ENCODE measurements at regions not wholly inside any gene's neighbourhood (a gene's known extent, or its start where the extent isn't known, plus 50 kb on each side); places are given as distances from the start of the nearest gene placed in this dataset.
A peak's percentile ranks its signal among the peaks of the same experiment; 100 is the strongest.

DNA sequence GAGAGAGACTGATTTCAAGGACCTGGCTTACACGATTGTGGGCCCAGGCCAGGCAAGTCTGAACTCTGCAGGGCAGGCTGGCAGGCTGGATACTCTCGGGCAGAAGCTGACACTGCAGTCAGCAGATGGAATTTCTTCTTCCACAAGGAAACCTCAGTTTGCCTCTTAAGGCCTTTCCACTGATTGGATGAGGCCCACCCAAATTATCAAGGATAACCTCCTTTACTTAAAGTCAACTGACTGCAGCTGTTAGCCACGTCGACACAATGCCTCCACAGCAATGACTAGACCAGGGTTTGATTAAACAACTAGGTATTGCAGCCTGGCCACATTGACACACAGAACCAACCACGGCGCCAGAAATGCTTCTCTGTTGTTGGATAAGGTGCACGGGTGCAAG, 130.5 kb downstream of the PSMG1 start:
- DNase-seq = no peak

DNA sequence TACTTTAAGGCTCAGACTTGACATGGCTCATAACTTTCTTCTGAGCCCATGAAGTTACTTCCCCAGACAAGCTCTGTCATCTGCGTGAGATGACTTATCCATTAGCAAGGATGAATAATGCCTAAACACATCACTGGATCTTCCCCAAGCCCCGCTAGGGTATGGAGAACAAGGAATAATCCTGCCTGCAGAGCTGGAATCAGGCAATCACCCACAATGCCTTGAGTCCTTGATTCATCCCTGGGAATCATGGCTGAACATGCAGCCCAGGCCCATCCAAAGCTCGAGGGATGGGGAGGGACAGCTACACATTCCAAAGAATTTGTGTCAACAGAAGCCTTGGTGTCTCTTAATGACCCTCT, 131.7 kb downstream of the PSMG1 start:
- no peak for DNase-seq

DNA sequence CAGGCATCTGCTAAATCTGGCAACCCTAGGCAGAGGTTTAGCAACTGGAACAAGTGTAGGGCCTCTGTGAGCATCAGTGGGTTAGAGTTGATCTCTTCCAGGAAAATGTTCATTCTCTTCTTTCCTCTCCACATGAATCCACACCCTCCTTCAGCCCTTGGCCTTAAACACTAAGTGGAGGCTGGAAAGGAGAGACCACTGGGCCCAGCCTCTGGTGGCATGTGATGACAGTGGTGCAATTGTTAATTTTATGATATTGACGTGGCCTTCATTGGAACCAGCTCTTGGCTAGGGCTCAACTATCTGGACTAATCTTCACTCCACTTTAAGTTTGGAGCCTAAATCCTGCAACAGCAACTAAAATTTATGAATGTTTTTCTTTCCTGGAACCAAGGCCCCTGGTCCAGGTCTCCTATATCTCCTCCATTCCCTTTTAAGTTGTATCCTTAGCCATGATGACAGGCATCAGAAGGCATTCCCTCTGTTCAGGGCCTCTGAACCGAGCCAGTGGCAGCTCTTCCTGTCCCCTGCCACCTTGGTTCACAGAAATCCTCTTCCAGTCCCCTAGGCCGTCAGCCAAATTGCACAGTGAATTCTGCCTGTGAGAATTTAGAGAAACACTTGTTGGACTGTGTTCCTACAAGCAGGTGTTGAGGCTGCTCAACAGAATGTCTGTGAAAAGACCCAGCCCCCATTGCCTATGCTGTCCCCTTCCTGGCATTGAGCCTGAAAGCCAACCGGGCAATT, 132.2 kb downstream of the PSMG1 start:
- peak; percentile 54 for DNase-seq

DNA sequence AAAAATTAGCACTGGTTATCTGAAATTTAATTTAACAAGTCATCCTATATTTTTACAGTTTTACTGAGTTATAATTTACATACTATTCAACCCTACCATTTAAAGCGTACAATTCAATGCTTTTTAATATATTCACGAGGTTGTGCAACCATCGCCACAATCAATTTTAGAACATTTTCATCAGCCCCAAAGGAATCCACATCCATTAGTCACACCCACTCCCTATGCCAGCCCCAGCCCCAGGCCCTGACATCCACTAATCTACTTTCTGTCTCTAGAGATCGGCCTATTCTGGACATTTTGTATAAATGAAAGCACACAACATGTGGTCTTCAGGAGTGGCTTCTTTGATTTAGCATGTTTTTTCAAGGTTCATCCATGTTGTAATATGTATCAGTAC, 134.7 kb downstream of the PSMG1 start:
- no peak for DNase-seq

DNA sequence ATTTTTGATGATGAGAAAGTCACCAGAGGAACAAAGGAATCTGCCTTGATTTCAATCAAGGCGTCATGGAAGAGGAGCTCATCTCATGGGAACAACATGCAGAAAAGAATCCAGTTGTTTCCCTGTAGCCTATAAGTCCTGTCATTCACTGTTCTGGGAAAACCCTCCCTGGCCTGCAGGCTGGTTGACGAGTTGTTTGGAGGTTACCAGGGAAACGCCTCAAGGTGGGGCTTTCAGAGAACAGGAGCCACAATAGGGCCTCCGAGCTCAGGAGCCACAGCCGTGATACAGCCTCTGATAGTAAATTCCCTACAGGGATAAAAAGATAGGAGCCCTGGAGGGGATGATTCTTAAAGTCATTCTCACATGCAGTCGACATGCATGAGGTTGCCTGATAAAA, 135.2 kb downstream of the PSMG1 start:
- peak; percentile 52 for DNase-seq

DNA sequence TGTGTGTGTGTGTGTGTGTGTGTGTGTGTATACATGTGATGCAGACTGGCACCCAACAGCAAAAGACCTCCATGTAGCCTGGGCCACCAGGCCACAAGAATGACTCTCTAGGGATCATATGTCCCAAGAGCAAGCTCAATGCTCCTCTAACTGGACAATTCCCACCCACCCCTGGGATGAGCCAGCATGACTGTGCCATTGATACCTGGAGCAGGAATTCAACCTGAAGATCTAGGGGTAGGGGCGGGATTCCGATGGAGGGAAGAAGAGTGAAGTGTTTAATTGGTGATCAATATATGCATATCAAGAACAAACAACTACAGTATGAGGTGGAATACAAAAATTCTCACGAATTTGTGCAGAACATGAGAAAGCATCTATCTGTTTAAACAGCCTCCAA, 136.2 kb downstream of the PSMG1 start:
- DNase-seq = no peak

DNA sequence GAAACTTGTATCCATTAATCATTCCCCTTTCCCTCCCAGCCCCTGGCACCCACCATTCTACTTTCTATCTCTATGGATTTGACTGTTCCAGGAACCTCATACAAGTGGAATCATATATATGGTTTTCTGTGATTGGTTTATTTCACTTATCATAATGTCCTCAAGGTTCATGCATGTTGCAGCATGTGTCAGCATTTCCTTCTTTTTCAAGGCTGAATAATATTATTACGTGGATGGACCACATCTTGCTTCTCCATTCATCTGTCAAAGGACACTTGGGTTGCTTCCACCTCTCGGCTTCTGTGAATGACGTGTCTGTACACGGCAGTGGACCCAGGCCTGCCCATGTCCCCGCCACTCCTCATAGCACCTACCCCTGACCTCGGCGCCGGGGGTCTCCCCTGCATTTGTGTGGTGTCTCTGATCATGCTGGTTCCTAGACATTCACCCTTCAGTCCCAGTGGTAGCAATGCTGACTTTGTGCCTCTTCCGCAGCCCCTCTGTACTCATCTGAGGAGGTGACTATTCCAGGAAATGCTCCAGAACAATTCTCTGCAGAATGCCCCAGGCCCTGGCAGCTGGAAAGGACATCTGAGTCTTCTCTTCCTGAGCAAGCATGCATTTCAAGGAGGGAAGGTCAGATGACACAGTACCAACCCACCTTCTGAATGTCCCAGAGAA, 136.9 kb downstream of the PSMG1 start:
- DNase-seq = no peak

DNA sequence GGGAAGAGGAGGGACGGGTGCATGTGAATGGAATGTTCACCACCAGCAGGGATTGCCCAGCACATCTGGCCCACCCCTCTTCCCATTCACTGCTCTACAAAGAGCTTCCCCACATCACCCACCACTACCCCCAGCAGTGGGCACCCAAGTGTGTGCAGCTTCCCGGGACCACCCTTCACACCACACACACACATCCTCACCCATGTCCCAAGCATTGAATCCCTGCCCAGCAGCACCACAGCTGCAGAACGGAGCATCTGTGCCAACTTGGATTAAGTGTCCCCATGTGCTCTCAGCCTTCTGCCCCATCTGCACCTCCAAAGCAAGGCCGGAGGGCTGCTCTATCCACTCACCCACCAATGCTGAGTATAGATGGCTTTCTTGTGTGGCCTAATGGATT, 141.4 kb downstream of the PSMG1 start:
- peak; percentile 53 for DNase-seq

DNA sequence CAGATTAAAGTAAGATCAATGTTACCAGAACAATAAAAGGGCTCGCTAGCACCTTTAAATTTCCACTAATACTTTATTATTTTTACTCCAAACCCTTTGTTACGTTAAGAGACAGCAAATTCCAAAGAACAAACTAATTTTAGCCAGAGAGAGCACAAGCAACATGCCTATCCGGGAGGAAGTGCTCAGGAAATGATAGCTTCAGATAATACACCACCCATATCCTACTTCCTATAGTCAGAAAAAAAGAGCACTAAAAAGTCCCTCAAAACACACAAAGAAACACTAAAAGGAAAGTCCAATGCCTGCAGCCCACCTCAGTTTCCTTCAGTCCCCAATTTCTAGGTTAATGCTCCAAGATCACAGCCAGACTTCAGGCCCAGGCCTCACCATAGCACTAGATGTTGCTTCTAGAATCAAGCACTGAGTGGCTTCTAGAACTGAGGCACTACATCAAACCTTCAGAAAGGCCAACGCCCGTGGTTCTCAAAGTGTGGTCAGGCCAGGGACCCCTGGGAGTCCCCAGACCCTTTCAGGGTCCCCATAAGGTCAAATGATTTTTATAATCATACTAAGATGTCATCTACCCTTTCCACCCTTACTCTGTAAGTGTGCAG, 142.6 kb downstream of the PSMG1 start:
- no peak for DNase-seq

DNA sequence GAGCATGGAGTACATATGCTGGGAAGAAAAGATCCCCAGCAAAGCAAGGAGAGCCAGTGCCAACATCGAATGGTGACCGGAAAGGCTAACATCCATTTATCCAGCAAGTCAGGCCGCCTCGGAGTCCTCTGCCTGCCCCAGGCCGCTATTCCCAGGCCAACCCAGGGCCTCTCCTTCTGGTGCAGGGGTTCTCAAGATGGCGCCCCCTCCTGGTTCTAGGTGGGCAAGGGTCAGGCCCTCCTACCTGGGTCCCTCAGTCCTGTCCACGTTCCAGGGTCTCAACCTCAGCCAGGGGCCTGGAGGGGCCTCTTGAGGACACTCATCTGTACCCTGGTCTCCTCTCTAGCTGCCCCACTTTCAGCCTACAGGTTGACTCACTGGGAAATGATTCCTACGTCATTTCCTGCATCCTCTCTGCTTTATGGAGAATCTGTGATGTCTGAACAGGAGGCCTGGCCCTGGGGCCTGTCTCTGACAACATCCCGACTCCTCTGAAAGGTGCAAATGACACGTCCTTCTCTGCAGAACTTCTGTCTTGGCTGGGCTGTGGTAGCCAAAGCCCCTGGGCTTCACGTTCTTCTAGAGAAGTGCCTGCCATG, 145.3 kb downstream of the PSMG1 start:
- DNase-seq = no peak

DNA sequence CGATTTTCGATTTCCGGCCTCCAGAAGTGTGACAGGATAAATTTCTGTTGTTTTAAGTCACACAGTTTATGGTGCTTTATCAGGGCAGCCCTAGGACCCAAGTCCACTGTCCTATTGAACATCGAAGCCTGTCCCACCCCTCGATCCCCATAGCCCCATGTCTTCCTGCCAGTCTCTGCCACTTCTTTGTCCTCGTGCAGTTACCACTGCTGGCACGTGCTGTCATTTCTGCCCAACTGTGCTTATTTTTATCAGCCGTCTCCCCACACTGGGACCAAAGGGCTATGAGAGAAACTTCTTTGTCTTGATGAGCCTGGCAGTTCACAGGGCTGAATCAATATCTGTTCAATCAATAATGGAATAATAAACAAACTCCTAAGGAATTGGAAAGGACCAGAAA, 146.7 kb downstream of the PSMG1 start:
- no peak for DNase-seq

DNA sequence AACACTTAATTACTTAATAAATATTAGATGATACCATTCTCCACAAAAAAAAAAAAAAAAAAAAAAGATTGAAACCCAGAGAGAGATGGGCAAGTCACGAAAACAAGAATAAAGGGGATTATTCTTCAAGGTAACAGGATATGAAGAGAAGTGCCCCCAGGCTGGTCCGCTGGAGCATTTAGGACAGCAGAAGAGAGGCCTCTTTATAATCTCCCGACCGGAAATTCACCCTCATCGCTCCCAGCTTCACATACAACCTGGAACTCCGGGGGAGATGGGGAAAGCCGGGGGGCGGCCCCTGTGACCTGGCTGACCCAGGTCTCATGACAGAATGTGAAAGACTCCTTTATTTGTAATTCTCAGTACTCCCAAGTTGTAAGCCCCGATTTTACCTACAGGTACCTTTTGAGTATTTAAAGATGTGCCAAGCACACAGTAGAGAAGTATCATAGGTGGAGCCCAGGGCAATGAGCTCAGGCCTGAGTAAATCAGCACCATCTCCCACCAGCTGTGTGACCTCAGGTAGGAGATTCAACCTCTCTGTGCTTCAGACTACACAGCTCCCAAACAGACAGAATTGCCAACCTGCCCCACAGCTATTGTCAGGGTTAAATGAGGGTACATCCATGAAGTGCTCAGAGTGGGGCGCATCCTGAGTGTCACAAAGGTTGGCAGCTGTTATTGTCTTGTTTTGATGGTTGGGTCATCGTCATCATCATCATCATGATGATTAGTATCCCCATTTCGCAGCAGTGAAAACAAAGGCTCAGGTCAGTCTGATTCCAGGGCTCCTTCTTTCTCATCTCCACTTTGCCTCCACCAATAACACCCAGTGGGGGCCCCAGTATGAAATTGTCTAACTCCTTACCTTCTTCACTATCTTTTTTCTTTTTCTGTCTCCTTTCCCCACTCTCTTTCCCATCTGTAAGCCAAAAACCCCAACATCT, 148.4 kb downstream of the PSMG1 start:
- DNase-seq = no peak

DNA sequence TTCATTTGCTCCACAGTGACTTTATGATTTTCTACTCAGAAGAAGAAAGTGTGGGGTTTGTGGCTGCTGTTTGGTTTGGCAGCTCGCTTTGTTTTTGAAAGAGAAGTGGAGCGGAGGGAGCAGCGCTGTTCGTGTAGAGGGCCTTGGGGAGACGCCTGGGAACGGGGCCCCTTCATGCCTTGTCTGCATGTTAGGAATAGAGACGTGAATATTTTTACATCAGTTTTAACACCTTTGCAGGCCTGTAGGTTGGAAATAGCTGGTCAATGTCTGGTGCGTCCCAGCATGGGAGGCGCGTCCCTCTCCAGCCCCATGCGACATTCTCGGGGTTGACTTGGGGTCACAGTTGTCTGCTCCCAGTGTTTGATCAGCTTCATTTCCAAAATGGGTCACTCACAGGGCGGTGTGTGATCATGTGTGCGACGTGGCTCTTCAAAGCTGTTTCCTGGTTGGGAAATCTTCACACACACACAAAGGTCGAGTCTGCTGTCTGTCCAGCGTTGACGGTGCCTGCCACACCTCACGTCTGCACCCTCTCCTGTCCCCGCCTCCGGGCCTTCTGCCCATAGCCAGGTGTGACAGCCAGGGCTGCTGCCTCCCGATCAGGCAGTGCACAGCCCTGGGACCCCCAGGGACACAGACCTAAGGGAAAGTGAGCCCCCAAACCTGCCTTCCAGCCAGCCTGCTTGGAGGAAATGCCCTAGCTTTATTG, 149.2 kb downstream of the PSMG1 start:
- peak; percentile 56 for DNase-seq

DNA sequence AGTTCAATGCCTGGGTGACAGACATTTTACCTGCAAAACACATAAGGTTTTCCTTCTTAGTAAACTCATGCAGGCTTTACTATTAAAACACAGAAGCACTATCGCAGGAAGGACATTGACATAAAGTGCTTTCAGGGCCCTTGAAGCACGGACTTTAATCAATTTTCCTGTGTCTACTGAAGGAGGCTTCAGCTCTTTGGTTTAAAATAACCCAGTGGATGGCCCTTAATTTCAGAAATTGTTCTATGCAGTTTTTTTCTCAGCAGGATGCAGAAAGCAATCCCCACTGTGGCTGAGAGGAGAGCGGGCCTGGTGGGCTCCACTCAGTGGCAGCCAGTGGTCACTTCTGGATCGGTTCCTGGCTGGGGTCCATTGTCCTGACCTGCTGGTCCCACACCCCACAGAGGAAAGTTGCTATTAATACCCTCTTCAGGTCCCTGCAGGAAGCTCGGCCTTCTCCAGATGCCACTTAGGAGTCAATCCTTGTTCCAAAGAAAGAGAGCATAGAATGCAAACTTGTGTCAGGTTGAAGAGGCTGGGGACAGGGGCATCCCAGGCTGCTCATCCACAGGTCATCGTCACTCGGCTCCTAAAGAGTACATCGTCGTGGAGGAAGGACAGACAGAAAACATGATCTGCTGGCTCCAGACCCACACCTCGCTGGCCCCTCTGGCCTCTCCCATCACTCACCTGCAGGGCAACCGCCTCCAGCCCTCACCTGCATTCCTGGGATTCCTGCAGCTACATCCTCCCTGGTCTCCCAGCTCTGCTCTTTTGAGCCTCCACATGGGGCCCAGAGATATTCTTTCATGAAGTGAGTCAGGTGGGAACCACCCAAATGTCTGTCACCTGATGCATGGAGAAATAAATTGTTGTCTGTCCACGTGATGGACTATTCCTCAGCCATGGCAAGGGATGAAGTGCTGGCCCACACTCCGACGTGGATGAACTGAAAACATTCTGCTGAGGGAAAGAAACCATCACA, 153.1 kb downstream of the PSMG1 start:
- no peak for DNase-seq

DNA sequence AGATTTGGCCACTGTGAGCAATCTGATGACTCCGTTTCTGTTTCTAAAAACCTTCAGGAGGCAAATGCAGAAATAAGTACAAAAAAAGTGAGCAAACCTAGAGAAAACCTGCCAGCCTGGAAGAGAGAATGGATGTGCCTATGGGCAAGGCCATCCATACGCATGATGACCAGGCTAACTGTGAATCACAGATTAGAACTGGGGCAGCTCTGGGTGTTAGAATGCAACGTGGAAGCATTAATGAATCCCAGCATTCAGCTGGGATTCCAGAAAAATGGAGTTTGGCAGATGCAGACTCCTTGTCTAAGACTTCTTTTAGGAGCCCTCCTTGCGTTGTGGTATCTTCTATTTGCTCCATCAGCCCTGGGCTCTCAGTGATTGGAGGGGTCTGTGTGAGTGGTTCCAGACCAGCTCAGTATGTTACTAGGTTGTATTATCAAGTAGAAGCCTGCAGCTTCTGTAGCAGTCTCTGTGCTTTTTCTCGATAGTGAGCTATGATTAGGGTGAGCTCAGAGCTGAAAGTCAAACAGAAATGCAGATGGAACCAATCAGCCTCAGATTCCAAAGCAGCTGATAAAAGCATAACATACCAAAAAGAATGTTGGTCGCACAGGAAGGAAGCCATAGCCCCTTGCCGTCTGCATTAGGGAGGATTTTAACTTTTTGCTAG, 154.0 kb downstream of the PSMG1 start:
- no peak for DNase-seq

DNA sequence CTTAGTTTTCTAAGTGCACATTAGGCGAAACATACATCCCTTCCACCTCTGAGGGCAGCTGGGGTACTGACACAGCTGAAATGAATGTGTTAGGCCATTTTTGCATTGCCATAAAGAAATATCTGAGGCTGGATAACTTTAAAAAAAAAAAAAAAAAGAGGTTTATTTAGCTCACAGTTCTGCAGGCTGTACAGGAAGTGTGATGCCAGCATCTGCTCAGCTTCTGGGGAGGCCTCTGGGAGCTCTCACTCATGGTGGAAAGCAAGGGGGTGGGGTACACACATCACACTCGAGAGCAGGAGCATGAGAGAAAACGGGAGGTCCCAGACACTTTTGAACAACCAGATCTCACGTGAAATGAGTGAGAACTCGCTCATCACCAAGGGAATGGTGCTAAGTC, 158.1 kb downstream of the PSMG1 start:
- DNase-seq = no peak

DNA sequence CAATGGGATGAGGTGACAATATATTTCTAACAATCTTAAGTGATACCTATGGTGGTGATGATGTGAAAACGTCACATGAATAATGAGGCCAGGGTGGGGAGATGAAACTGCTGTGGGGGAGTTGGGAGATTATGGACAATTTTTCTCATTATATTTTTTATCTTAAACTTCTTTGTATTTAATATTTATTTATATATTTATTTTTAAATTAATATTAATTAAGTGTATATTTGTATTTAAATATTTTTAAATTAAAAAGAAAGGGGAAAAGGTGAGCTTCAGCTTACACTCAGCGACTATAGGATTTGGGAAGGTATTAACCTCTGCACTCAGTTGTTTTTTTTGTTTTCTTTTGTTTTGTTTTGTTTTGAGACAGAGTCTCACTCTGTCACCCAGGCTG, 158.7 kb downstream of the PSMG1 start:
- DNase-seq = no peak

DNA sequence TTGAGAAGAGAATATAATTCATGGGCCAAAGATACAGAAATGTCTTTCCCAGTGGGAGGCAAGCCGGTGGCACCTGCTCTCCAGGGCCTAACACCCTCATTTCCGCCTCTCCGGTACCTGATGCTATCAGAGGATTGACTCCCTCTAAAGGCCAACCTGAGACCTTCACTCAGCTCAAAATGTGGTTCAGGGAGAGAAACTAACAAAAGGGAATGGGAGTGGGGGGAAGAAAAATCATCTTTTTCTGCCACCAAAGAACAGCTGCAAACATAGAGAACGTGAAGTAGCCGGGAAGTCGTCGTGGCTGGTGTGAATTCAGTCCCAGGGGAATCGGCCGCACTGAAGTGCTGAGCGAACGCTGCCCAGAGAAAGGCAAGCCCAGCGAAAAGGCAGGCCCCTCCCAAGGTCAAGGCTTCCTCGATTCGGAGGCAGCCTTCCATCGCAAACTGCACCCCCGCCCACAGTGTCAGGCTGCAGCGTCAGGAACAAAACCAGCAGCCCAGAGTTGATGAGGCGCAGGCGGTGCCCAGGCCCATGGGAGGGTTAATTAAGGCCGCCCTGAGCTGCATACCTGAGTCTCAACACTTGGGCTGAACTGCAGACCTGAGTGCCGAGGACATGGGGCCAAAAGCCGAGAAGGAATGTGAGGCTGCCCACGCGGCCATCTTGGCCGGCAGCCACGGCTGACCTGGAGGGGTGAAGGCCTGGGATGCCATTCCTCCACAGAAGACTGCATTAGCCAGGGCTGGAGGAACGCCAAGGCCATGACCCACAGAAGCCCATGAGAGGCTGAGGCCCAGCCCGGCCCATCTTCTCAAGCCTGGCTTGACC, 160.2 kb downstream of the PSMG1 start:
- peak; percentile 72 for DNase-seq

DNA sequence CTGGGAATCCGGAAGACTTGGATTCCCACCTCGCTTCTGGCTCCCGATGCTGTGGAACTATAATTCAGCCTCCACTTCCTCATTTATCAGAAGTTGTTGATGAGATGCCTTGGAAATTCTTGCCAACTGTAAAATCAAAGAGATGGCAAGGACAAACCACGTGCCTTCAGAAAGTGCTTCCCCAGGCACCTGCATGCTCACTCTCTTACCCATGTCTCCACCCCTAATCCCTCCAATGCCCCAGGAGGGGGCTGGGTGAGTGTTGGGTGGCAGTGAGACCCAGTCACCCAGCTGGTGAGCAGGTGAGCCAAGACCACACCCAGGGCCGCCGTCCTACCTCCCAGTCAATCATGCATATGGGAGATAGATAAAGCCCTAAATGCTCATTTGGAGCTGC, 160.8 kb downstream of the PSMG1 start:
- DNase-seq = no peak

Measured in femur (tissue), 1 donor.